Left hindlimb (tissue), 1 donor: ENCODE measurements at regions not wholly inside any gene's neighbourhood (a gene's known extent, or its start where the extent isn't known, plus 50 kb on each side); places are given as distances from the start of the nearest gene placed in this dataset.

Source experiments
- DNase-seq: peaks from one replicate; pipeline ENCODE4 v3.0.0-alpha.2; 2018

DNA sequence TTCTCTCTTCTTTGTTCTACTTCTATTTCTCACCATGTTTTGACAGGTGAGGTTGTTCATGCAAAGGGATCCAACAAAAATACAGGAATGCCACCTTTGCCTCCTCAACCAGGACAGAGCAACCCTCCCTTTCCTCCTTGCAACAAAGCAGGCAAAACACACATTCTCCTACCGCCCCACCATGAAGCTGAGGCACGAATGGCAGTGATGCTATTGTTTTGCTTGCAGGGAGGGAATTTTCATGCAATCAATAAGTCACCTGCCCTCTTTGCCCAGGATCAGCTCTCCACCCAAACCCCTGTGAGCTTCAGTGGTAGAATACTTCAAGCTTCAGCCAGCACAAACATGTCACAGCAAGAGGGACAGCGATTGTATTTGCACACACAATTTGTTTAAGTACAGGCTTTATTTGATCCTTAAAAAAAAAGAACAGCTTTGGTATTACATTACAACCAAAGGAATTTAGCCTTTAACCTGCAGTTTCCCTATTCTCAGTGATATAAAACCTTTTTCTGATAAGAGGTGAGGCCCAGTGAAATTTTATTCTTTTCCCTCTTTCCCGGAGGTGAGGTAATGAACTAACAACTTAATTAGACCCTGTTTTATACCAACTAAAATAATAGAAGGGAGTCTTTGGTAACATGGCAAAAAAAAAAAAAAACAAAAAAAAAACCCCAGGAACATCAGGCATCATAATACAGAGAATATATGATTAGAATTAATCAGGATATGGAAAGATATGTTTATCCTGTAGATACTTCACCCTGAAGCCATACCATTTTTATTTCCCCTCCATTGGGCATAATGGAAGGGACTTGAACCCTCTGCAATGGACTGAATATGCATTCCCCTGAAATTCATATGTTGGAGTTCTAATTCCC is 87.0 kb upstream of the EEA1 start:
- DNase-seq: no peak

DNA sequence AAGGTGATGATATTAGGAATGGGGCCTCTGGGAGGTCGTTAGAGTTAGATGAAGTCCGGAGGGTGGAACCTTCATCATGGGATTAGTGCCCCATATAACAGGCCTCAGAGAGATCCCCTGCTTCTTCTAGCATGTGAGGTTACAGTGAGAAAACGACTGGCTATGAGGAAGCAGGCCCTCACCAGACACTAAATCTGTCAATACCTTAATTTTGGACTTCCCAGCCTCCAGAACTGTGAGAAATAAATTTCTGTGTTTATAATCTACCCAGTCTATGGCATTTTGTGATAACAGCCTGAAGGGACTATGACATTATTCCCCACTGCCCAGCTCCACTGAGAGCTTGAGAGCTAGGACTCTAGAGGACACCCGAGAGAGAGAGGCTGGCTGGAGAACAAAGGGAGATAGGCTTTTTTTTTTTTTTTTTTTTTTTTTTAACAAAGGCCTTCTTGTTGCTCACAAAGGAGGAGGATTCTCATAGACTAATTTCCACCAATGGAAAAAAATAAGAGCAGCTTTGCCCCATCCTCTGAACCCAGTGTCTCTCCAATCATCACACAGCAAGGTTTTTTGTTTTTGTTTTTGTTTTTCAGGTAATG is 87.8 kb upstream of the EEA1 start:
- no peak for DNase-seq

- DNase-seq: no peak
Measured at GRCh38 chr12:93018610-93019009, 89.5 kb upstream of the EEA1 start.

GRCh38 chr12:93019212-93019927 is 90.3 kb upstream of the EEA1 start:
- DNase-seq: no peak

DNA sequence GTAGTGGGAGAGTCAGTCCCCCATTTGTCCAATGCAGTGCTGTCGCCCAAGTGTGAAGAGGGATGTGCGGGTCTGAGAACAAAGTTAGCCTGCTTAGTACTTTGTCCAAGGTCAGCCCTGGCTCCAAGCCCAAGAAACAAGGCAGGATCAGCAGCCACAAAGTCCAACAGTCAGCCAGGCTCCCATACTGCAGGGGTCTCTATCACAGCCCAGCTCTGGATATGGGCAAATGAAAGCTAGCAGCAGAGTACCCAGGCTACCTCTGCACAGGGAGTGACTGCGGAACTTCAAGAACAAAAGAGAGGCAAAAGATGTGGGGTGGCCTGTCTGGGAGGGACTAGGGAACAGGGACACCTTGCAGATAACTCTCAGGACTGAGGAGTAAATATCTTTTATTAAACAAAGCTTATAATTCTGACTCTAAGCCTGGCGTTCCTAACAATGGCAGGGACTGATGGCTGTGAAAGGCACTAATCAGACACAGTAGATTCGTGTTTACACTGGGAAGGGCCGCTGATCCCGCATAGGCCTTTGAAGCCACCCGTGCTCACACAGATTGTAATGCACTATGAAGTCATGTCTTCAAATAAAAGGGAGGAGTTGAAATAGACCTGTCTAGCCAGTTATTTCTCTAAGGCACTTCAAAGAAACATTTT is 91.0 kb upstream of the EEA1 start:
- no peak for DNase-seq

DNA sequence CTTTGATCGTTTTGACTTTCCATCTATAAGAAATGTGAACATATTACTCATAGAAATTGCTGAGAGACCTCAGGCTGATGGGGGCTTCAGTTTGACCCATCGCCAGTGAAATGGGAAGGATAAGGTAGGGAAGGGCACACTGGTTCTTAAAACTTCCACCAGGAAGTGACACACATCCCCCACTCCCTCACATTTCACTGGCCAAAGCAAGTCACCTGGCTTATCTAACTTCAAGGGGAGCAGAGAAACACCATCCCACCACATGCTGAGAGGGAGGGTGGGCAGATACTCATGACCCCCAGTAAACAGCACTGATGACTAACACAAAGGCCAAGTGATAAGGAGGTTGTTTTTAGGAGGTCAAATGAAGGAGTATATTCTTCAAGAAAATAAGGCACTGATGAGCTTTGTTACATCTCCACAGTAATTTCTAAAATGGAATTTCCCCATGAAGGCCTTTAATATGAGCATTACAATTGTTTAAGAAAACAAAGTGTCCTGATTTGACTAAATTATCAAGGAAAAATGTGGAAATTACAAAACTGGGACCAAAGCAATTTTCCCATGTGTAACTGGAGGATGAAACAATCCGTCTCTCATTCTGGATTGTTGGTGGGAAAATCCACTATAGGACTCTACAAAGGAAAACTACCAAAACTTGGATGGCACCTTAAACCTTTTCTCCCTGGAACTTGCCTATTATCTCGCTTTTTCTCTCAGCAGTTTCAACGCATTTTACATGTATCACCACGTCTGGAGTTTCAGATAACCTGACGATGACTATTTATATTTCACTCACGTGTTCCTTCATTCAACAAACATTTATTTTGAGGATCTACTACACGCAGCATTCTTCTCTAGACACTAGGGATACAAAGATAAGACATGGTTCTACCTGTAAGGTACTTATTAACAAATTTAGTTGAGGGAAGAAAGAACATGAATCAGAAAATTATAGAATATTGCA is 91.8 kb upstream of the EEA1 start:
- no peak for DNase-seq

DNA sequence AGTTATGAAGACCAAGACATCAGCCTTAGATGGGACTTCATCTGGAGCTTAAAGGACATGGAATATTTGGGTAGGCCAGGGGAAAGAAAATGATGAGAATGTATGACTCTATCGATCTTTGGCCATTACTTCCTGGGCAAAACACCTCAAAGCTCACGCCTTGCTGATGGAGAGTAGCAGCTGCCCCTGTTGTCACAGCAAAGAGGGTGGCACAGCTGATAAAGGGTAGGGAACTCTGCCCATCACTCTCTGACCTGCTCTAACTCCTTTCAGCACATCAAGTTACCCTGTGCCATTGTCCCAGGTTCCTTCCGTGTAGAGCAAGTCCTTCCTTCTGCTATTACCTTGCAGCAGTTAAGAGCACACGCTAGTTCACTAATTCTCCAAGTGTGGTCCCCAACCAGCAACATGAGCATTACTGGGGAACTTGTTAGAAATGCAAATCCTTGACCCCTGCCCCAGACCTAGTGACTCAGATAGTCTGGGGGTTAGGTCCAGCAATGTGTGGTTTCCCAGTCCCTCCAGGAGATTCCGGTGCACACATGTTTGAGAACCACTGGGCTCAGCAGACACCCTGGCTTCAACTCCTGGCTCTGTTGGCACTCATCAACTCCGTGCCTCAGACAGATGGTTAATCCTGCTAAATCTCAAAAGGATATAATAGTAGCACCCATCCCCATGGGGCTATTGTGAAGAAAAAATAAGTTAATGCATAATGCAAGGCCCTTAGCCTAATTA is 93.7 kb upstream of the EEA1 start:
- no peak for DNase-seq

DNA sequence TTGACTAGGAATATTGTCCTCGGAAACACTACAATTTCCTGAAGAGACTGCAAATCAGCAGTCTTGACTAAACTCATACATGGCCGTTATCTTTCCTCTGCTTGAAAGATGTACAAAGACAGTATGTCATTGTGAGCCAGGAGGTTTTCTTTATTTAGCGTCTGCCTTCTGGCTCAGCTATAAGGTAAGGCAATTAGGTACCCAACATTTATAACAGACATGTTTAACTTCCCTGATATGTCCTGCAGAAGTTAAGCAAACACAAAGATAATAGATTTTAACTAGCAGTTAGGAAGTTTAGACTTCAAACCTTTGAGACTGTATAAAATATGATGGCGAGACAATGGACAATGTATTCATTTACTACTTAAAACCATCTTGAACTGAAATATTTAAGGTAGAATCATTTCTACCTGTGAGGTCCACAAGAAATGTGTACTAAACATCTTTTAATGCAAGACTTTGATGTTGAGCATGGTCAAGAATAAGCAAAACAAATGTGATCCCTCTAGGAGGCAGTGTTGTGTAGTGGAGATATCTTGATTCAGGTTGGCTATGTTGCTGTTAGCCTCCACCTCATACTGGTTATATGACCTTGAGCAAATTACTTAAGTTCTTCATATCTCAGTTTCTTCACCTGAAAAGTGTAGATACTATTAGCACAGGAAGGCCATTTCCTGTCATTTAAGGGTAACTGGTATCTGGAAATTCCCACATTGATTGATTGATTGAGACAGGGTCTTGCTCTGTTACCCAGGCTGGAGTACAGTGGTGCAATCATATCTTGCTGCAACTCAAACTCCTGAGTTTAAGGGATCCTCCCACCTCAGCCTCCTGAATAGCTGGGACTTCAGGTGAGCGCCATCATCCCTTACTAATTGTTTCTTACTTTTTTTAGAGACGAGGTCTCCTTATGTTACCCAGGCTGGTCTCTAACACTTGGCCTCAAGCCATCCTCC is 96.3 kb upstream of the EEA1 start:
- DNase-seq: no peak

DNA sequence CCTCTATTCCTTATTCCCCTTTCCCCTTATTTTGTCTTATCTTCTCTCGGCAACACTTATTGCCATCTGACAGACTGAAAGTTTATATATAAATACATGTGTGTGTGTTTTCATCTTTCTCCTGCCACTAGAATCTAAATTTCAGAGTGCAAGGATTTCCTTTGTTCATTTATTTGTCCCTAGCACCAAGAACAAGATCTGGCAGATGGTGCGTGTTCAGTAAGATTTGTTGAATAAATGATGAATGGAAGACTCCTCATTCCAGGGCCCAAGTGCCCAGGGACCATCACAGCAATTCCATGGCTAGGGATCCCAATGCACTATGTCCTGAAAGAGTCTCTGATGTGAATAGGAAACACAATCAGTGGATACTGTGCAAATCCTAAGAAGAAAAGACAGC is 97.9 kb upstream of the EEA1 start:
- no peak for DNase-seq

GRCh38 chr12:93029091-93029490 is 100.0 kb upstream of the EEA1 start:
- no peak for DNase-seq

DNA sequence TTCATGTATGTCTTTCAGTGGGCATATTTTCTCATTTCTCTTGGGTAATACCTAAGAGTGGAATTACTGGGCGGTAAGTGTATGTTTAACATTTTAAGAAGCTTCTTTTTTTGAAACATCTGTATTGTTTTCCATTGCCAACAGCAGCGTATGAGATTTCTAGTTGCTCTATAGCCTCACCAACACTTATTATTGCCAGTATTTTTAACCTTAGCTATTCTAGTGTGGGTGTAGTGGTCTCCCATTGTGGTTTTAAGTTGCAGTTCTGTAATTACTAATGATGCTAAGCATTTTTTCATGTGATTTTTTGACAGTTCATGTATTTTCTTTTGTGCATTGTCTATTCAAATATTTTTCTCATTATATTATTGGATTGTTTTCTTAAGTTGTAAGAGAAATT is 101.9 kb upstream of the EEA1 start:
- DNase-seq: no peak

DNA sequence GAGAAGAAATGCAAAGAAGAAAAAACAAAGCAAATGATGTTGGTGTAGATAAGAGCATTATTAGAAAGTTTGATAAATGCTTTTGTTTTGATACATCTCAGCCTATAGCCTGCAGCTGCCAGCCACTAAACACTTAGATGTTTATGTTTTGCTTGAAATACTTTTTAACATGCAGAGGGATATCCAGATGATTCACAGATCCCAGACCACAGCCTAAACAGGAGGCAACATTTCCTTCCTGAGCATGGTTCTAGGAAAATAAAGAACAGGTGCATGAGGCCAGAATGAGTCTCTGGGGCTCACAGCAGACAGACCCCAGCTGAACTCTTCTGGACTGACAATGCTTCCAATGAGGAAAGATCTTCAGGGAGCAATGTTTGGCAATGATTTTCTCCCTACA is 103.7 kb upstream of the EEA1 start:
- DNase-seq: no peak

- no peak for DNase-seq
Measured at GRCh38 chr12:93033948-93034347, 104.9 kb upstream of the EEA1 start.

- DNase-seq: no peak
Measured at GRCh38 chr12:93039062-93039461, 110.0 kb upstream of the EEA1 start.

DNA sequence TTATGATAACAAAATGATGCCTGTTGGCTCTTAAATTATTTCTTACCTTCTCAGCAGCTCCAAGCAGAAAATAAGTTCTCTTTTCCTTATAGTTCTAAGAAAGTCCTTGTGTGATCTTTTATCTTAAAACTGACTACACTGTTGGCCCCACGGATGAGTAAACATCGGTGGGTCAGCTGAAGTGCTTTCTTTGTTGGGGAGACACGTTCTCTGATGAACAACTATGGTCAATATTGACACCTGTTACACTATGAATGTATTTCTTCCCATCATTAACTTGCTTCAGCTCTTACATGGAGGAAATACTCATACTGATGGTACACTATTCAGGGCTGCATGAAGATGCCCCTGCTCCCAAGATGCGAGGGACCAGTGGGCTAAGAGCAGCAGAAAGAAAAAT is 110.8 kb upstream of the EEA1 start:
- DNase-seq: no peak

GRCh38 chr12:93040367-93040766 is 111.3 kb upstream of the EEA1 start:
- no peak for DNase-seq

DNA sequence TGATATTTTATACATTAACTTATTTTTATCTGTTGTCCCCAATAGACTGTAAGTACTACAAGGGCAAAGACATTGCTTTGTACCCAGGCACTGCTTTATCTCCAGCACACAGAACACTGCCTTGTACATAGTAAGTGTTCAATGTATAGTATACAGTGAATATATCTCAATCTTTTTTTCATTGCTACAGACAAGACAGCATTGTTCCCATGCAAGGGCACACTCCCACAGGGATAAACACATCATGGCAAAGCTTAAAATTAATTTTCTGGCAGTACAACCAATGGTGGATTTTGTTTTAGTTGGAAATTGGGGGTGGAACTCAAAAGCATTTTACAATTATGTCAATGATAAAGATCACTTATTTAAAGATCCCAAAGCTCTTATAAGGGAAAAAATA is 112.3 kb upstream of the EEA1 start:
- DNase-seq: no peak

DNA sequence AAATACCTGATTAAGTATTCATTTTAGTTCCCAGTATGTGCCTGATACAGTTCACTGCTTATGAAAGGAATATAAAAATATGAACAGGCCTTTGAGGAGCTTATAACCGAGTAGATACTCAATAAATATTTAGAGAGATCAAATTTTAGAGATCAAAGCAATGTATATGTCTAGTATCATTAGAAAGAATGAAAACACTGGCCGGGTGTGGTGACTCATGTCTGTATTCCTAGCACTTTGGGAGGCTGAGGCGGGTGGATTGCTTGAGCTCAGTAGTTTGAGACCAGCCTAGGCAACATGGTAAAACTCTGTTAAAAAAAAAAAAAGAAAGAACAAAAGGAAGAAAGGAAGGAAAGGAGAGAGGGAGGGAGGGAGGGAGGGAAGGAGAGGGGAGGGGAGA is 113.2 kb upstream of the EEA1 start:
- no peak for DNase-seq

DNA sequence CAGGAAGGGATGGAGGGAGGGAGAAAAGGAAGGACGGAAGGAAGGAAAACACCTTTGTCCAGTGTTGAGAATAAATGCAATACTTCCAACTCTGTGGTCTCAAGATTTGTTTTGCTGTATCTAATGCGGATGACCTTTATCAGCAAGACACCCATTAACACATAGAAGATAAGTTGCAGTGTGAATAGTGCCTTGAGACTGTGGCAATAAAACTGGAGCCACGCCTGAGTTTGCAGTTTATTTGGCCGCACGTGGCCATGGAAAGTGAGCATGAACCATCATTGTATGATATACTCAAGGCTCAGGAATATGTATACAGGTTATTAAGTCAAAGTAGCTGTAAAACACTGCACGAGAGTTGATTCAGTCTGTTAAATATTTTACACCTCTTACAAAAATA is 113.6 kb upstream of the EEA1 start:
- no peak for DNase-seq

- DNase-seq: no peak
Measured at GRCh38 chr12:93043192-93043876, 114.2 kb upstream of the EEA1 start.
